Astrocyte of the cerebellum (primary cell): ENCODE measurements at regions not wholly inside any gene's neighbourhood (a gene's known extent, or its start where the extent isn't known, plus 50 kb on each side); places are given as distances from the start of the nearest gene placed in this dataset.
"Not testable (repeated sequence)": the region's sequence is repeated elsewhere in the genome, so short reads cannot be mapped to it uniquely, and the experiment has no call there.

Experiments
- DNase-seq: peaks from one replicate; pipeline ENCODE4 v3.0.0-alpha.2; 2011; ENCODE audit warnings: low read depth
- H3K4me3 ChIP-seq: 2 replicates; pipeline ENCODE4 v1.5.1; 2011; ENCODE audit warnings: mild to moderate bottlenecking, low read depth, low read length, moderate library complexity
- CTCF ChIP-seq: IDR thresholded peaks from 2 replicates; pipeline ENCODE4 v1.5.1; 2012; ENCODE audit warnings: low read length, low read depth, moderate library complexity, mild to moderate bottlenecking; ENCODE audit errors: missing control alignments
- in situ Hi-C: cut with HindIII; loops from 2 replicates; pipeline ENCODE4 v1.10.0; 2017; ENCODE audit warnings: low sequenced_read_pairs

GRCh38 chr2:180778291-180778690 is 202.1 kb upstream of the UBE2E3 start:
- in situ Hi-C loops: no loop called here
- no peak for TF ChIP-seq CTCF
- H3K4me3 ChIP-seq: no peak overlapping the region
- no peak for DNase-seq

GRCh38 chr2:180776921-180777320 is 203.5 kb upstream of the UBE2E3 start:
- DNase-seq: peak; percentile 48
- in situ Hi-C loops: no loop called here
- no peak for TF ChIP-seq CTCF
- H3K4me3 ChIP-seq: no peak overlapping the region

GRCh38 chr2:180775711-180776110 is 204.7 kb upstream of the UBE2E3 start:
- TF ChIP-seq CTCF: no peak
- no peak overlapping the region for H3K4me3 ChIP-seq
- DNase-seq: no peak
- in situ Hi-C loops: no loop called here

- H3K4me3 ChIP-seq, DNase-seq, in situ Hi-C loops: not testable (repeated sequence)
These were observed 215.1 kb upstream of the UBE2E3 start for GRCh38 chr2:180765316-180765715.

- no peak overlapping the region for H3K4me3 ChIP-seq
- DNase-seq: no peak
- in situ Hi-C loops: no loop called here
- TF ChIP-seq CTCF: no peak
These were observed 217.0 kb upstream of the UBE2E3 start for GRCh38 chr2:180763263-180763989.

GRCh38 chr2:180761224-180761623 is 219.2 kb upstream of the UBE2E3 start:
- TF ChIP-seq CTCF: no peak
- H3K4me3 ChIP-seq: no peak overlapping the region
- in situ Hi-C loops: no loop called here
- peak; percentile 50 for DNase-seq

- no peak for TF ChIP-seq CTCF
- no peak overlapping the region for H3K4me3 ChIP-seq
- DNase-seq: no peak
- in situ Hi-C loops: no loop called here
These were observed 220.8 kb upstream of the UBE2E3 start for GRCh38 chr2:180759631-180760030.
